HCT116 (cell line): ENCODE measurements at regions not wholly inside any gene's neighbourhood (a gene's known extent, or its start where the extent isn't known, plus 50 kb on each side); places are given as distances from the start of the nearest gene placed in this dataset.

ENCODE experiments used
- ATAC-seq: fragments of 200-7000 bp; cut with Tn5 transposase; 2 replicates; pipeline ENCODE4 v1.9.1; 2020; ENCODE audit warnings: mild to moderate bottlenecking, moderate library complexity
- BruUV-seq: library from RNA; stranded (reverse); fragments of 400-500 nt; replicated peaks from 2 replicates; lab custom pipeline; 2021; lab: Mats Ljungman, UMichigan
- CTCF ChIA-PET: fragments of 300-600 bp; sonication (Branson Sonifier 250); formaldehyde crosslinking; loops from one replicate; lab custom pipeline; 2021; ENCODE audit warnings: antibody characterized with exemption; lab: Charles Lee
- POLR2A ChIA-PET: fragments of 300-600, 350-600 bp; sonication (Branson Sonifier 250); formaldehyde crosslinking; loops from one replicate; lab custom pipeline; 2021; ENCODE audit warnings: antibody characterized with exemption; lab: Charles Lee
- RAD21 ChIA-PET, 2 experiments: fragments of 300-600 bp; sonication (Branson Sonifier 250); formaldehyde crosslinking; loops; one replicate each; lab custom pipeline; 2023; ENCODE audit warnings: low total read pairs in 2 of 2; ENCODE audit not compliant: uncharacterized antibody in 2 of 2, unreplicated experiment in 2 of 2, low non-redundant PET in 1 of 2; lab: Charles Lee
- DNase-seq: peaks from one replicate; pipeline ENCODE4 v3.0.0-alpha.2; 2010; ENCODE audit warnings: low read depth, low spot score
- H2AFZ ChIP-seq: fragments of 200-600 bp; shearing (Covaris generic), sonication (generic); 2 replicates; pipeline ENCODE4 v1.6.1; 2017; ENCODE audit warnings: low read depth, mixed run types, mixed read lengths, antibody characterized with exemption, low read length; ENCODE audit not compliant: poor library complexity, severe bottlenecking
- H3K27ac ChIP-seq: 2 replicates; pipeline ENCODE4 v1.5.1; 2012; ENCODE audit warnings: low read depth, low read length
- H3K27me3 ChIP-seq: fragments of 200-600 bp; sonication (generic); 2 replicates; pipeline ENCODE4 v1.6.1; 2016; ENCODE audit warnings: mixed run types, low read length, mixed read lengths; ENCODE audit not compliant: insufficient read depth
- H3K36me3 ChIP-seq, 2 experiments: fragments of 200-500 bp in 1 of 2; fragments of 200-600 bp in 1 of 2; sonication (Bioruptor generic) in 1 of 2; sonication (generic) in 1 of 2; 2 replicates each; pipeline versions ENCODE4 v1.5.1 to v1.6.1; 2014 to 2016; ENCODE audit warnings: low read length in 2 of 2, inconsistent platforms in 1 of 2, mixed read lengths in 1 of 2, mixed run types in 1 of 2; ENCODE audit not compliant: insufficient read depth in 2 of 2, control insufficient read depth in 1 of 2
- H3K4me1 ChIP-seq, 2 experiments: fragments of 200-600 bp in 1 of 2; sonication (generic) in 1 of 2; 2 replicates each; pipeline versions ENCODE4 v1.5.1 to v1.6.1; 2012 to 2017; ENCODE audit warnings: low read length in 2 of 2, inconsistent platforms in 1 of 2, mild to moderate bottlenecking in 1 of 2, mixed read lengths in 1 of 2, mixed run types in 1 of 2, moderate library complexity in 1 of 2; ENCODE audit not compliant: insufficient read depth in 2 of 2, control insufficient read depth in 1 of 2
- H3K4me2 ChIP-seq: fragments of 200-600 bp; sonication (generic); 2 replicates; pipeline ENCODE4 v1.6.1; 2017; ENCODE audit warnings: mixed run types, low read length, mixed read lengths
- H3K4me3 ChIP-seq, 2 experiments: fragments of 200-600 bp in 1 of 2; sonication (generic) in 1 of 2; replicated peaks in 1 of 2; 2 replicates each; pipeline ENCODE4 v1.5.1; 2011 to 2016; ENCODE audit warnings: low read length in 2 of 2, control low read depth in 1 of 2, low read depth in 1 of 2, mild to moderate bottlenecking in 1 of 2, mixed read lengths in 1 of 2, mixed run types in 1 of 2
- H3K79me2 ChIP-seq: fragments of 200-600 bp; sonication (generic); 2 replicates; pipeline ENCODE4 v1.6.1; 2017; ENCODE audit warnings: mild to moderate bottlenecking, mixed run types, low read length, moderate library complexity, mixed read lengths; ENCODE audit not compliant: insufficient read depth
- H3K9ac ChIP-seq: fragments of 200-600 bp; sonication (generic); 2 replicates; pipeline ENCODE4 v1.6.1; 2016; ENCODE audit warnings: low read length, mixed read lengths
- H3K9me2 ChIP-seq: fragments of 200-600 bp; sonication (generic), shearing (Covaris generic); 2 replicates; pipeline ENCODE4 v1.6.1; 2017; ENCODE audit warnings: mixed run types, mild to moderate bottlenecking, moderate library complexity; ENCODE audit not compliant: insufficient read depth
- H3K9me3 ChIP-seq, 2 experiments: fragments of 200-500 bp in 1 of 2; fragments of 200-600 bp in 1 of 2; sonication (Bioruptor generic) in 1 of 2; sonication (generic) in 1 of 2; 2 replicates each; pipeline ENCODE4 v1.6.1; 2014 to 2017; ENCODE audit warnings: low read length in 2 of 2, mixed read lengths in 2 of 2, inconsistent platforms in 1 of 2, low read depth in 1 of 2, mild to moderate bottlenecking in 1 of 2, mixed run types in 1 of 2, moderate library complexity in 1 of 2; ENCODE audit not compliant: control insufficient read depth in 1 of 2, insufficient read depth in 1 of 2
- H4K20me1 ChIP-seq: fragments of 200-600 bp; sonication (generic), shearing (Covaris generic); 2 replicates; pipeline ENCODE4 v1.6.1; 2017; ENCODE audit warnings: mixed run types, mild to moderate bottlenecking, moderate library complexity; ENCODE audit not compliant: insufficient read depth
- ATF3 ChIP-seq: IDR thresholded peaks from 2 replicates; pipeline ENCODE4 v1.6.1; 2012
- EZH2phosphoT487 ChIP-seq: fragments of 200-600 bp; IDR thresholded peaks from 2 replicates; pipeline ENCODE4 v1.6.1; 2018; ENCODE audit warnings: antibody characterized with exemption, borderline replicate concordance
- MAX ChIP-seq: IDR thresholded peaks from 2 replicates; pipeline ENCODE4 v1.6.1; 2012
- POLR2A ChIP-seq: IDR thresholded peaks from 2 replicates; pipeline ENCODE4 v1.7.0; 2011; ENCODE audit warnings: borderline replicate concordance; ENCODE audit not compliant: insufficient read depth, insufficient read length; ENCODE audit errors: extremely low read depth
- POLR2AphosphoS5 ChIP-seq: IDR thresholded peaks from 2 replicates; pipeline ENCODE4 v1.6.1; 2011; ENCODE audit warnings: mild to moderate bottlenecking, low read depth, low read length, moderate library complexity
- TCF7L2 ChIP-seq: IDR thresholded peaks from 2 replicates; pipeline ENCODE4 v1.7.0; 2011; ENCODE audit warnings: borderline replicate concordance, inconsistent platforms; ENCODE audit not compliant: insufficient read depth, insufficient read length; ENCODE audit errors: extremely low read depth
- YY1 ChIP-seq: IDR thresholded peaks from 2 replicates; pipeline ENCODE4 v1.6.1; 2011; ENCODE audit warnings: low read length, low read depth, moderate library complexity, mild to moderate bottlenecking; ENCODE audit not compliant: insufficient replicate concordance; ENCODE audit errors: extremely low read depth
- ZBTB33 ChIP-seq: IDR thresholded peaks from 2 replicates; pipeline ENCODE4 v1.6.1; 2011; ENCODE audit warnings: mild to moderate bottlenecking, low read length, moderate library complexity; ENCODE audit not compliant: insufficient replicate concordance; ENCODE audit errors: extremely low read depth
- intact Hi-C: fragments of 100-400 bp; cut with micrococcal nuclease; formaldehyde crosslinking; loops from 2 replicates; pipeline ENCODE4 v1.10.0; 2022

- Histone ChIP-seq H3K79me2 (no peaks in the 10 kb centered on the region), H3K27me3 (no peaks in the 10 kb centered on the region), H3K27ac (no peak overlapping the region), H3K9ac (no peak overlapping the region), H3K36me3 (no peaks in the 10 kb centered on the region), H3K4me3 (no peak overlapping the region), H3K4me1 (peaks cover 3% of the 10 kb centered on the region in 2 experiments; a peak in 2 of 4 replicates), H3K9me3 (no peaks in the 10 kb centered on the region), H3K9me2 (no peaks in the 10 kb centered on the region), H4K20me1 (no peaks in the 10 kb centered on the region), H3K4me2 (no peak overlapping the region), H2AFZ (no peak overlapping the region)
- DNase-seq (no peak), ATAC-seq (no peak)
- no peak for TF ChIP-seq TCF7L2
- TF ChIP-seq POLR2A, result no peak
- no peak for TF ChIP-seq POLR2AphosphoS5
- intact Hi-C loops, result no loop called here
- BruUV-seq, result no TSS peak
- ChIA-PET CTCF (no interaction called here), POLR2A (no interaction called here), RAD21 (no interaction called here)
Measured at GRCh38 chr1:231108516-231109302, 53.1 kb upstream of the TRIM67 start.

- no peak overlapping the region for H2AFZ ChIP-seq
- H3K27ac ChIP-seq, result no peak overlapping the region
- DNase-seq, result no peak
- H3K9me3 ChIP-seq, result no peaks in the 10 kb centered on the region
- POLR2A ChIA-PET, result no interaction called here
- RAD21 ChIA-PET, result no interaction called here
- H4K20me1 ChIP-seq, result no peaks in the 10 kb centered on the region
- no peak for TF ChIP-seq TCF7L2
- no peak for TF ChIP-seq ZBTB33
- no peak for TF ChIP-seq POLR2A
- no peak for TF ChIP-seq YY1
- TF ChIP-seq MAX, result no peak
- TF ChIP-seq EZH2phosphoT487, result no peak
- TF ChIP-seq ATF3, result no peak
- no peak for ATAC-seq
- H3K4me2 ChIP-seq, result no peak overlapping the region
- no peaks in the 10 kb centered on the region for H3K9me2 ChIP-seq
- CTCF ChIA-PET, result no interaction called here
- intact Hi-C loops, result no loop called here
- no peak overlapping the region for H3K4me3 ChIP-seq
- no peak overlapping the region for H3K9ac ChIP-seq
- peaks cover 3% of the 10 kb centered on the region in 2 experiments; a peak in 2 of 4 replicates for H3K4me1 ChIP-seq
- no peaks in the 10 kb centered on the region for H3K36me3 ChIP-seq
- H3K27me3 ChIP-seq, result no peaks in the 10 kb centered on the region
- H3K79me2 ChIP-seq, result no peaks in the 10 kb centered on the region
- BruUV-seq, result no TSS peak
Measured at GRCh38 chr1:231107600-231108326, 54.1 kb upstream of the TRIM67 start.
